Loucy (cell line): ENCODE measurements at regions not wholly inside any gene's neighbourhood (a gene's known extent, or its start where the extent isn't known, plus 50 kb on each side); places are given as distances from the start of the nearest gene placed in this dataset.

Experiments used
- H2AFZ ChIP-seq: fragments of 200-600 bp; sonication (generic); 2 replicates; pipeline ENCODE4 v1.6.0; 2016; ENCODE audit warnings: antibody characterized with exemption, mild to moderate bottlenecking, low read length, moderate library complexity
- H3F3A ChIP-seq: fragments of 200-600 bp; 2 replicates; pipeline ENCODE4 v1.6.0; 2016; ENCODE audit warnings: antibody characterized with exemption, low read depth, mild to moderate bottlenecking
- H3K27me3 ChIP-seq: fragments of 200-600 bp; sonication (generic); 2 replicates; pipeline ENCODE4 v1.6.1; 2014; ENCODE audit warnings: low read length, mild to moderate bottlenecking; ENCODE audit not compliant: insufficient read depth, poor library complexity, severe bottlenecking
- H3K36me3 ChIP-seq: fragments of 200-600 bp; sonication (generic); 2 replicates; pipeline ENCODE4 v1.6.1; 2016; ENCODE audit warnings: low read length; ENCODE audit not compliant: insufficient read depth
- H3K4me1 ChIP-seq: fragments of 200-600 bp; sonication (generic); 2 replicates; pipeline ENCODE4 v1.5.1; 2014; ENCODE audit warnings: low read length, mild to moderate bottlenecking; ENCODE audit not compliant: insufficient read depth, poor library complexity, severe bottlenecking
- H3K4me2 ChIP-seq: fragments of 200-600 bp; sonication (generic); 2 replicates; pipeline ENCODE4 v1.6.0; 2014; ENCODE audit warnings: antibody characterized with exemption, low read length, low read depth, mild to moderate bottlenecking; ENCODE audit not compliant: poor library complexity, severe bottlenecking
- H3K4me3 ChIP-seq: fragments of 200-600 bp; sonication (generic); 2 replicates; pipeline ENCODE4 v1.5.1; 2014; ENCODE audit warnings: low read length, mild to moderate bottlenecking, mixed read lengths; ENCODE audit not compliant: poor library complexity, severe bottlenecking
- H3K79me2 ChIP-seq: fragments of 200-600 bp; sonication (generic); 2 replicates; pipeline ENCODE4 v1.6.1; 2014; ENCODE audit warnings: low read length; ENCODE audit not compliant: insufficient read depth
- H3K9ac ChIP-seq: fragments of 200-600 bp; sonication (generic); 2 replicates; pipeline ENCODE4 v1.6.0; 2014; ENCODE audit warnings: mild to moderate bottlenecking, low read depth, low read length, moderate library complexity; ENCODE audit not compliant: poor library complexity, severe bottlenecking
- H3K9me2 ChIP-seq: fragments of 200-600 bp; sonication (generic); replicated peaks from 2 replicates; pipeline ENCODE4 v1.6.1; 2016; ENCODE audit warnings: low read depth, low read length, mixed read lengths
- H3K9me3 ChIP-seq: fragments of 200-600 bp; sonication (generic); 2 replicates; pipeline ENCODE4 v1.6.1; 2014; ENCODE audit warnings: mild to moderate bottlenecking, antibody characterized with exemption, low read length, low read depth; ENCODE audit not compliant: insufficient read depth
- H4K20me1 ChIP-seq: fragments of 200-600 bp; sonication (generic); 2 replicates; pipeline ENCODE4 v1.6.0; 2014; ENCODE audit warnings: antibody characterized with exemption, low read length, mild to moderate bottlenecking; ENCODE audit not compliant: insufficient read depth, poor library complexity, severe bottlenecking
- EZH2phosphoT487 ChIP-seq: fragments of 200-600 bp; IDR thresholded peaks from 2 replicates; pipeline ENCODE4 v1.6.1; 2018; ENCODE audit warnings: antibody characterized with exemption, mild to moderate bottlenecking, moderate library complexity, borderline replicate concordance
- TF ChIP-seq, protein P1 (sequence below): fragments of 200-600 bp; sonication (generic); conservative IDR thresholded peaks from 2 replicates; pipeline ENCODE4 v1.5.1; 2014; ENCODE audit warnings: mild to moderate bottlenecking, antibody characterized with exemption, low read length

DNA sequence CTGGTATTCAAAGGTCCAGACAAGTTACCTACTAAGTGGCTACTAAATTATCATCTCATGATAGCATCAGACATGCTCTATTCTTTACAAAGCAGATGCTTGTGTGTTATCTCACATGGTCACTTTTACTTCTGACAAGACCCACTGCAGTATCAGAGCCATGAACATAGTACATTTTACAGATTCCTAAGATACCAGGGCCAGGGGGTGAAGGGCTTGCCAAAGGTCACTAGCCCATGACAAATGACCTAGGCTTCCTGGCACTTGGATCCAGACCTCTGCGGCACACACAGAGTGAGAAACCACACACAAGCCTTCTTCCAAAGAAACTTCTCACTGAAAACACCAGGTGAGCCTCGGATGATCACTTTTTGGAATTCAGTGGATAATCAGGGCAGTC, 446.8 kb downstream of the EIPR1 start:
- no peak overlapping the region for H3K4me3 ChIP-seq
- no peak overlapping the region for H3K4me2 ChIP-seq
- no peak overlapping the region for H3K9ac ChIP-seq
- TF ChIP-seq, protein P1, sequence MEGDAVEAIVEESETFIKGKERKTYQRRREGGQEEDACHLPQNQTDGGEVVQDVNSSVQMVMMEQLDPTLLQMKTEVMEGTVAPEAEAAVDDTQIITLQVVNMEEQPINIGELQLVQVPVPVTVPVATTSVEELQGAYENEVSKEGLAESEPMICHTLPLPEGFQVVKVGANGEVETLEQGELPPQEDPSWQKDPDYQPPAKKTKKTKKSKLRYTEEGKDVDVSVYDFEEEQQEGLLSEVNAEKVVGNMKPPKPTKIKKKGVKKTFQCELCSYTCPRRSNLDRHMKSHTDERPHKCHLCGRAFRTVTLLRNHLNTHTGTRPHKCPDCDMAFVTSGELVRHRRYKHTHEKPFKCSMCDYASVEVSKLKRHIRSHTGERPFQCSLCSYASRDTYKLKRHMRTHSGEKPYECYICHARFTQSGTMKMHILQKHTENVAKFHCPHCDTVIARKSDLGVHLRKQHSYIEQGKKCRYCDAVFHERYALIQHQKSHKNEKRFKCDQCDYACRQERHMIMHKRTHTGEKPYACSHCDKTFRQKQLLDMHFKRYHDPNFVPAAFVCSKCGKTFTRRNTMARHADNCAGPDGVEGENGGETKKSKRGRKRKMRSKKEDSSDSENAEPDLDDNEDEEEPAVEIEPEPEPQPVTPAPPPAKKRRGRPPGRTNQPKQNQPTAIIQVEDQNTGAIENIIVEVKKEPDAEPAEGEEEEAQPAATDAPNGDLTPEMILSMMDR: no peak
- TF ChIP-seq EZH2phosphoT487: no peak
- H3K36me3 ChIP-seq: no peaks in the 10 kb centered on the region
- no peaks in the 10 kb centered on the region for H3F3A ChIP-seq
- H3K27me3 ChIP-seq: no peaks in the 10 kb centered on the region
- H4K20me1 ChIP-seq: no peaks in the 10 kb centered on the region
- no peak overlapping the region for H2AFZ ChIP-seq
- peaks cover 2% of the 10 kb centered on the region; the same call in 1 of the 2 replicates for H3K9me3 ChIP-seq
- H3K9me2 ChIP-seq: no peaks in the 10 kb centered on the region
- H3K79me2 ChIP-seq: no peaks in the 10 kb centered on the region
- H3K4me1 ChIP-seq: no peaks in the 10 kb centered on the region

DNA sequence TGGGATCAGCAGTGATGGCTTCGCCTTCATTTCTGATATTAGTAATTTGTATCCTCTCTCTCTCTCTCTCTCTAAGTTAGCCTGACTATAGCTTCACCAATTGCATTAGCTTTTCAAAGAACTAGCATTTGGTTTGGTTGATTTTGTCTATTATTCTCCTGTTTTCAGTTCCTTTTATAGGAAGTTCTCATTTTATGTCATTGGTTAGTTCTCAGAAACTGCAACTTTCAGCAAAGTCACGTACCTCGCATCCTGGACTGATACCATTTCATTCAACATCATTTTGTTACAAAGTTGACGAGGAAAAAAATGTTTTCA, 450.8 kb downstream of the EIPR1 start:
- Histone ChIP-seq H3K9me2 (no peaks in the 10 kb centered on the region), H3K9me3 (no peaks in the 10 kb centered on the region), H4K20me1 (no peaks in the 10 kb centered on the region), H3F3A (no peaks in the 10 kb centered on the region), H3K27me3 (no peaks in the 10 kb centered on the region), H3K4me1 (no peaks in the 10 kb centered on the region), H2AFZ (no peak overlapping the region), H3K4me2 (no peak overlapping the region), H3K4me3 (no peak overlapping the region), H3K9ac (no peak overlapping the region), H3K36me3 (no peaks in the 10 kb centered on the region), H3K79me2 (no peaks in the 10 kb centered on the region)
- no peak for TF ChIP-seq EZH2phosphoT487
- TF ChIP-seq, protein P1: no peak

DNA sequence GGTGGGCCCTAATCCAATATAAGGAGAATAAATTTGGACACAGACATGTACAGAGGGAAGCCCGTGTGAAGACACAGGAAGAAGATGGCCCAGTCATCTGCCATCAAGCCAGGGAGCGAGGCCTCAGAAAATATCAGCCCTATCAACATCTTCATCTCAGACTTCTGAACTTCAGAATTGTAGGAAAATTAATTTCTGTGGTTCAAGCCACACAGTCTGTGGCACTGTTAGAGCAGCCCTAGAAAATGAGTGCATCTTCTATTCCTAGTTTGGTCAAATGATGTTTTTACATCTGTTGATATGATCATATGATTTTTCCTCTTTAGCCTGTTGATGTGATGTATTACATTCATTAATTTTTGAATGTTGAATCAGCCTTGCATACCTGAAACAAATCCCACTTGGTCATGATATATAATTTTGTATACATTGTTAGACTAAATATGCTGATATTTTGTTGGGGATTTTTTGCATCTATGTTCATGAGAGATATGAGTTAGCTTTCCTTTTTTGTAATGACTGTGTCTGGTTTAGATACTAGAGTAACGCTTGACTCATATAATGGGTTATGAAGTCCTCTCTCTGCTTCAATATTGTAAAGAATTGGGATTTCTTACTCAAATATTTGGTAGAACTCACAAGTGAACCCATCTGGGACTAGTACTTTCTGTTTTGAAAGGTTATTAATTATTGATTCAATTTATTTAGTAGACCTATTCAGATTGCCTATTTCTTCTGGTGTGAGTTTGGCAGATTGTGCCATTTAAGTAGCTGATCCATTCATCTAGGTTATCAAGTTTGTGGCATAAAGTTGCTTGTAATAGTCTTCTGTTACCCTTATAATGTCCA, 451.4 kb downstream of the EIPR1 start:
- Histone ChIP-seq H4K20me1 (no peaks in the 10 kb centered on the region), H3K4me3 (no peak overlapping the region), H3K9ac (no peak overlapping the region), H3K4me1 (no peaks in the 10 kb centered on the region), H2AFZ (no peak overlapping the region), H3K36me3 (no peaks in the 10 kb centered on the region), H3K9me3 (no peaks in the 10 kb centered on the region), H3K27me3 (no peaks in the 10 kb centered on the region), H3K79me2 (no peaks in the 10 kb centered on the region), H3K9me2 (no peaks in the 10 kb centered on the region), H3K4me2 (no peak overlapping the region), H3F3A (no peaks in the 10 kb centered on the region)
- TF ChIP-seq, protein P1: no peak
- TF ChIP-seq EZH2phosphoT487: no peak
